ENCODE measurements at regions not wholly inside any gene's neighbourhood (a gene's known extent, or its start where the extent isn't known, plus 50 kb on each side); places are given as distances from the start of the nearest gene placed in this dataset.
"Not testable (repeated sequence)": the region's sequence is repeated elsewhere in the genome, so short reads cannot be mapped to it uniquely, and the experiment has no call there.

DNA sequence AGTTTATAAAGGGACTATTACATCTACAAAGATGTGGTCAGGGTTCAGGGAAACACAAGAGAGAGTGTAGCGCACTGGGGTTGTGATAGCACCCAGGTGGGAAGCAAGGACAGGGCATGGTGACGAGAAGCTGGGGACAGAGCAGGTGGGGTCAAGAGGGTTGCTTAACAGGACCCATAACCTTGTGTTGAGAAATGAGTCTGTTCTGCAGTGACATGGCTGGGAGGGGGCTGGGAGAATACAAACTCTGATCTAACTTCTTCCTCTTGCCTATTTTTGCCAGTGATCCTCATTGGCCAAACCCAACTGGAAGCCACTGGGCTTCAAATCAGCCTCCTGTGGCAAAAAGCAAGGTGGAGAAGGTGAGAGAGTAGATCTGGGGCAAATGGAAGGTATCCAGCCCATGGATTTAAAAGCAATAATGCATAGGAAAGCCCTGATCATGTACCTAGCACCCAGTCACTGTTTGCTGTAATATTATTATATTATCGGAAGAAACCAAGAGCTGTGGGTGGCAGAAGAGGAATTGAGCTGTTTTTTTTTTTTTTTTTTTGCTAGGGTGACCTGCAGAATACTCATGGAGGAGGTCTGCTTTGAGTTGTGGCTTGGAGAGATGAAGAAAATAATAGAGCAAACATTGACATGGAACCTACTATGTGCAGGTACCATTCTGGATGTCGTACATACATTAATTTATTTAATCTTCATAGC, 76.9 kb upstream of the ZFHX3 start:
- Mint-ChIP-seq H3K4me1 (ENCODE audit: low read depth) (peaks cover 9% of the 10 kb centered on the region), H3K27ac (no peak overlapping the region), H3K4me3 (no peak overlapping the region), H3K9me3 (peaks cover 3% of the 10 kb centered on the region), H3K27me3 (ENCODE audit: low read depth) (no peaks in the 10 kb centered on the region), H3K36me3 (ENCODE audit: low read depth) (no peaks in the 10 kb centered on the region)
- DNase-seq (ENCODE audit: low spot score), result no peak

DNA sequence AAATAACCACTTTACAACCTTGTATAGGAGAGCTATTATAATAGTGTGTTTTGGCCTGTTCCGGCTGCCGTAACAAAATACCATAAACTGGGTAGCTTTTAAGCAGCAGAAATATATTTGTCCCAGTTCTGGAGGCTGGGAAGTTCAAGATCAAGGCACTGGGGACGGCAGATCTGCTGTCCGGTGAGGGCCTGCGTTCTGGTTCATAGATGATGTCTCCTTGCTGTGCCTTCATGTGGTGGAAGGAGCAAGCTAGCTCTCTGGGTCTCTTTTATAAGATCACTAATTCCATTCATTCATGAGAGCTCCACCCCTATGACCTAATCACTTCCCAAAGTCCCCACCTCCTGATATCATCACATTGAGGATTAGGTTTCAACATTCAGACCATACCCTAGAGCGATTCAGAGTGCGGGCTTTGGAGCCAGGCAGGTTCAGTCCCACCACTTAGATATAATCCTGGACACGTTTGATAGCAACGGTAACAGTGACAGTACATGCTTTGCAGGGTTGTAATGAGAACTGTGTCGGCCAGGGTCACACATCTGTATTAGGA, 76.2 kb upstream of the ZFHX3 start:
- no peak overlapping the region for H3K4me3 Mint-ChIP-seq
- no peaks in the 10 kb centered on the region for H3K27me3 Mint-ChIP-seq (ENCODE audit: low read depth)
- no peak for DNase-seq (ENCODE audit: low spot score)
- H3K36me3 Mint-ChIP-seq (ENCODE audit: low read depth), result no peaks in the 10 kb centered on the region
- H3K27ac Mint-ChIP-seq, result no peak overlapping the region
- peaks cover 9% of the 10 kb centered on the region for H3K4me1 Mint-ChIP-seq (ENCODE audit: low read depth)
- H3K9me3 Mint-ChIP-seq, result peaks cover 3% of the 10 kb centered on the region

- Mint-ChIP-seq H3K27ac (peak overlapping the region; percentile 76), H3K27me3 (ENCODE audit: low read depth) (no peaks in the 10 kb centered on the region), H3K9me3 (no peaks in the 10 kb centered on the region), H3K36me3 (ENCODE audit: low read depth) (no peaks in the 10 kb centered on the region), H3K4me1 (ENCODE audit: low read depth) (peaks cover 9% of the 10 kb centered on the region), H3K4me3 (peak overlapping the region; percentile 25)
- DNase-seq (ENCODE audit: low spot score), result no peak
Observed at GRCh38 chr16:73122604-73123391, 74.9 kb upstream of the ZFHX3 start.

GRCh38 chr16:73116576-73116975, 68.6 kb upstream of the ZFHX3 start:
- no peak for DNase-seq (ENCODE audit: low spot score)
- Mint-ChIP-seq H3K4me1 (ENCODE audit: low read depth) (no peaks in the 10 kb centered on the region), H3K27me3 (ENCODE audit: low read depth) (no peaks in the 10 kb centered on the region), H3K4me3 (no peak overlapping the region), H3K36me3 (ENCODE audit: low read depth) (no peaks in the 10 kb centered on the region), H3K9me3 (peaks cover 6% of the 10 kb centered on the region), H3K27ac (no peak overlapping the region)

- Mint-ChIP-seq H3K4me1 (ENCODE audit: low read depth) (no peaks in the 10 kb centered on the region), H3K27me3 (ENCODE audit: low read depth) (no peaks in the 10 kb centered on the region), H3K27ac (no peak overlapping the region), H3K4me3 (no peak overlapping the region), H3K36me3 (ENCODE audit: low read depth) (no peaks in the 10 kb centered on the region), H3K9me3 (peaks cover 6% of the 10 kb centered on the region)
- no peak for DNase-seq (ENCODE audit: low spot score)
Observed at GRCh38 chr16:73113336-73113735, 65.4 kb upstream of the ZFHX3 start.

- Mint-ChIP-seq H3K27me3 (ENCODE audit: low read depth) (no peaks in the 10 kb centered on the region), H3K4me3 (no peak overlapping the region), H3K27ac (no peak overlapping the region), H3K4me1 (ENCODE audit: low read depth) (no peaks in the 10 kb centered on the region), H3K36me3 (ENCODE audit: low read depth) (no peaks in the 10 kb centered on the region), H3K9me3 (peaks cover under 1% of the 10 kb centered on the region)
- DNase-seq (ENCODE audit: low spot score), result no peak
Observed at GRCh38 chr16:73108195-73108963, 60.5 kb upstream of the ZFHX3 start.

DNA sequence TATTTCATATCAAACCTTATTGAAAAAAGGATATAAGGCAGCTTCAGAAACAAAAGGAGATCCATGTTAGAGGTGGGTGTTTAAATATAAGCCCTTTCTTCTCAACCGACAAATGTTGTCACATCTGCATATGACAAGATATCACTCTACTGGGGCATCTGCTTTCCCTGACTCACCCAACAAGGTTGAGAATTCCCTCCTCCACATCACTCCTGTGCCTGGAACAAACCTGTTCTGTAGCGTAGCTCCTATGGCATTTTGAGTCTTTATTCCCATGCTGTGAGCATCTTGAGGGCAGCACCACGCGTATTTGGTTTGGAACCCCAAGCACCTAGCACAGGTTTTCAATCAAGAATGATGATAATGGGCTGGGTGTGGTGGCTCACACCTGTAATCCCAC, 59.4 kb upstream of the ZFHX3 start:
- H3K4me3 Mint-ChIP-seq, result no peak overlapping the region
- no peaks in the 10 kb centered on the region for H3K27me3 Mint-ChIP-seq (ENCODE audit: low read depth)
- no peaks in the 10 kb centered on the region for H3K4me1 Mint-ChIP-seq (ENCODE audit: low read depth)
- no peaks in the 10 kb centered on the region for H3K9me3 Mint-ChIP-seq
- no peaks in the 10 kb centered on the region for H3K36me3 Mint-ChIP-seq (ENCODE audit: low read depth)
- no peak for DNase-seq (ENCODE audit: low spot score)
- no peak overlapping the region for H3K27ac Mint-ChIP-seq

- Mint-ChIP-seq H3K4me3 (no peak overlapping the region), H3K9me3 (no peaks in the 10 kb centered on the region), H3K27me3 (ENCODE audit: low read depth) (no peaks in the 10 kb centered on the region), H3K27ac (no peak overlapping the region), H3K4me1 (ENCODE audit: low read depth) (no peaks in the 10 kb centered on the region), H3K36me3 (ENCODE audit: low read depth) (no peaks in the 10 kb centered on the region)
- no peak for DNase-seq (ENCODE audit: low spot score)
Observed at GRCh38 chr16:73106329-73107034, 58.6 kb upstream of the ZFHX3 start.

DNA sequence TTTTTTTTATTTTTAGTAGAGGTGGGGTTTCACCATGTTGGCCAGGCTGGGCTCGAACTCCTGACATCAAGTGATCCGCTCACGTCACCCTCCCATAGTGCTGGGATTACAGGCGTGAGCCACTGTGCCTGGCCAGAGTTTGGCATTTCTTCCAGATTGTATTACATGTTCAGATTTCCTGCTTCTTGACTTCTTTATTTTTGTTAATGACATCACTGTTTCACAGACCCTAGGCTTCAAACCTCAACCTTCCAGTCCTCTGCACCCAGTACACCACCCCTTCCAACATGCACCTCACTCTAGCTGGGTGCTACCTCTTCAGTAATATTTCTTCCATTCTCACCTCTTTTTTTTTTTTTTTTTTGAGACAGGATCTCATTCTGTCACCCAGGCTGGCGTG, 53.6 kb upstream of the ZFHX3 start:
- Mint-ChIP-seq H3K4me1 (ENCODE audit: low read depth) (no peaks in the 10 kb centered on the region), H3K36me3 (ENCODE audit: low read depth) (no peaks in the 10 kb centered on the region), H3K9me3 (no peaks in the 10 kb centered on the region), H3K27me3 (ENCODE audit: low read depth) (no peaks in the 10 kb centered on the region), H3K27ac (no peak overlapping the region), H3K4me3 (no peak overlapping the region)
- DNase-seq (ENCODE audit: low spot score), result no peak

DNA sequence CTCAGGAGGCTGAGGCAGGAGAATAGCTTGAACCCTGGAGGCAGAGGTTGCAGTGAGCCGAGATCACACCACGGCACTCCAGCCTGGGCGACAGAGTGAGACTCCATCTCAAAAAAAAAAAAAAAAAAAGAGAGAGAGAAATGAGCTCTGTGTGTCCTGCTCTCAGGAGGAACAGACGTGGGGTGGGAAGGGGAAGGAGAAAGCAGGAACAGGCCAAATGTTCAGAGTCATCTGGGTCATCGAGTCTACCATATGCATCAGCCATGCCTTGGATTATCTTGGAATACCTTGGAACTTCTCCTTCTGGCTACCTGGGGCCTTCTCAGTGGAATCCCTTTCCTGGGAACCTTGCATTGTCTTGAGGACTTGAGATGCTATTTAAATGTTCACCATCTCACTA, 51.7 kb upstream of the ZFHX3 start:
- not testable (repeated sequence) for H3K4me3 Mint-ChIP-seq

More for the DNA sequence above, 51.7 kb upstream of the ZFHX3 start:
- H3K9me3 Mint-ChIP-seq; H3K27ac Mint-ChIP-seq; DNase-seq (ENCODE audit: low spot score); H3K36me3 Mint-ChIP-seq (ENCODE audit: low read depth); H3K4me1 Mint-ChIP-seq (ENCODE audit: low read depth); H3K27me3 Mint-ChIP-seq (ENCODE audit: low read depth): not testable (repeated sequence)
